HCT116 (cell line): ENCODE measurements at regions not wholly inside any gene's neighbourhood (a gene's known extent, or its start where the extent isn't known, plus 50 kb on each side); places are given as distances from the start of the nearest gene placed in this dataset.

Source experiments
- ATAC-seq: fragments of 200-7000 bp; cut with Tn5 transposase; 2 replicates; pipeline ENCODE4 v1.9.1; 2020; ENCODE audit warnings: mild to moderate bottlenecking, moderate library complexity
- BruUV-seq: library from RNA; stranded (reverse); fragments of 400-500 nt; replicated peaks from 2 replicates; lab custom pipeline; 2021; lab: Mats Ljungman, UMichigan
- CTCF ChIA-PET: fragments of 300-600 bp; sonication (Branson Sonifier 250); formaldehyde crosslinking; loops from one replicate; lab custom pipeline; 2021; ENCODE audit warnings: antibody characterized with exemption; lab: Charles Lee
- POLR2A ChIA-PET: fragments of 300-600, 350-600 bp; sonication (Branson Sonifier 250); formaldehyde crosslinking; loops from one replicate; lab custom pipeline; 2021; ENCODE audit warnings: antibody characterized with exemption; lab: Charles Lee
- RAD21 ChIA-PET, 2 experiments: fragments of 300-600 bp; sonication (Branson Sonifier 250); formaldehyde crosslinking; loops; one replicate each; lab custom pipeline; 2023; ENCODE audit warnings: low total read pairs in 2 of 2; ENCODE audit not compliant: uncharacterized antibody in 2 of 2, unreplicated experiment in 2 of 2, low non-redundant PET in 1 of 2; lab: Charles Lee
- DNase-seq: peaks from one replicate; pipeline ENCODE4 v3.0.0-alpha.2; 2010; ENCODE audit warnings: low read depth, low spot score
- H2AFZ ChIP-seq: fragments of 200-600 bp; shearing (Covaris generic), sonication (generic); 2 replicates; pipeline ENCODE4 v1.6.1; 2017; ENCODE audit warnings: low read depth, mixed run types, mixed read lengths, antibody characterized with exemption, low read length; ENCODE audit not compliant: poor library complexity, severe bottlenecking
- H3K27ac ChIP-seq: 2 replicates; pipeline ENCODE4 v1.5.1; 2012; ENCODE audit warnings: low read depth, low read length
- H3K27me3 ChIP-seq: fragments of 200-600 bp; sonication (generic); 2 replicates; pipeline ENCODE4 v1.6.1; 2016; ENCODE audit warnings: mixed run types, low read length, mixed read lengths; ENCODE audit not compliant: insufficient read depth
- H3K36me3 ChIP-seq, 2 experiments: fragments of 200-500 bp in 1 of 2; fragments of 200-600 bp in 1 of 2; sonication (Bioruptor generic) in 1 of 2; sonication (generic) in 1 of 2; 2 replicates each; pipeline versions ENCODE4 v1.5.1 to v1.6.1; 2014 to 2016; ENCODE audit warnings: low read length in 2 of 2, inconsistent platforms in 1 of 2, mixed read lengths in 1 of 2, mixed run types in 1 of 2; ENCODE audit not compliant: insufficient read depth in 2 of 2, control insufficient read depth in 1 of 2
- H3K4me1 ChIP-seq, 2 experiments: fragments of 200-600 bp in 1 of 2; sonication (generic) in 1 of 2; 2 replicates each; pipeline versions ENCODE4 v1.5.1 to v1.6.1; 2012 to 2017; ENCODE audit warnings: low read length in 2 of 2, inconsistent platforms in 1 of 2, mild to moderate bottlenecking in 1 of 2, mixed read lengths in 1 of 2, mixed run types in 1 of 2, moderate library complexity in 1 of 2; ENCODE audit not compliant: insufficient read depth in 2 of 2, control insufficient read depth in 1 of 2
- H3K4me2 ChIP-seq: fragments of 200-600 bp; sonication (generic); 2 replicates; pipeline ENCODE4 v1.6.1; 2017; ENCODE audit warnings: mixed run types, low read length, mixed read lengths
- H3K4me3 ChIP-seq, 2 experiments: fragments of 200-600 bp in 1 of 2; sonication (generic) in 1 of 2; replicated peaks in 1 of 2; 2 replicates each; pipeline ENCODE4 v1.5.1; 2011 to 2016; ENCODE audit warnings: low read length in 2 of 2, control low read depth in 1 of 2, low read depth in 1 of 2, mild to moderate bottlenecking in 1 of 2, mixed read lengths in 1 of 2, mixed run types in 1 of 2
- H3K79me2 ChIP-seq: fragments of 200-600 bp; sonication (generic); 2 replicates; pipeline ENCODE4 v1.6.1; 2017; ENCODE audit warnings: mild to moderate bottlenecking, mixed run types, low read length, moderate library complexity, mixed read lengths; ENCODE audit not compliant: insufficient read depth
- H3K9ac ChIP-seq: fragments of 200-600 bp; sonication (generic); 2 replicates; pipeline ENCODE4 v1.6.1; 2016; ENCODE audit warnings: low read length, mixed read lengths
- H3K9me2 ChIP-seq: fragments of 200-600 bp; sonication (generic), shearing (Covaris generic); 2 replicates; pipeline ENCODE4 v1.6.1; 2017; ENCODE audit warnings: mixed run types, mild to moderate bottlenecking, moderate library complexity; ENCODE audit not compliant: insufficient read depth
- H3K9me3 ChIP-seq, 2 experiments: fragments of 200-500 bp in 1 of 2; fragments of 200-600 bp in 1 of 2; sonication (Bioruptor generic) in 1 of 2; sonication (generic) in 1 of 2; 2 replicates each; pipeline ENCODE4 v1.6.1; 2014 to 2017; ENCODE audit warnings: low read length in 2 of 2, mixed read lengths in 2 of 2, inconsistent platforms in 1 of 2, low read depth in 1 of 2, mild to moderate bottlenecking in 1 of 2, mixed run types in 1 of 2, moderate library complexity in 1 of 2; ENCODE audit not compliant: control insufficient read depth in 1 of 2, insufficient read depth in 1 of 2
- H4K20me1 ChIP-seq: fragments of 200-600 bp; sonication (generic), shearing (Covaris generic); 2 replicates; pipeline ENCODE4 v1.6.1; 2017; ENCODE audit warnings: mixed run types, mild to moderate bottlenecking, moderate library complexity; ENCODE audit not compliant: insufficient read depth
- CBX3 ChIP-seq: IDR thresholded peaks from 2 replicates; pipeline ENCODE4 v1.6.1; 2012; ENCODE audit warnings: low read depth
- CEBPB ChIP-seq: IDR thresholded peaks from 2 replicates; pipeline ENCODE4 v1.6.1; 2012; ENCODE audit warnings: low read depth
- EGR1 ChIP-seq: IDR thresholded peaks from 2 replicates; pipeline ENCODE4 v1.6.1; 2012; ENCODE audit warnings: low read depth
- ELF1 ChIP-seq: IDR thresholded peaks from 2 replicates; pipeline ENCODE4 v1.6.1; 2012; ENCODE audit warnings: low read depth, borderline replicate concordance
- EZH2 ChIP-seq: fragments of 200-600 bp; sonication (generic); IDR thresholded peaks from 2 replicates; pipeline ENCODE4 v1.6.1; 2017; ENCODE audit warnings: antibody characterized with exemption, mixed run types
- FOSL1 ChIP-seq: IDR thresholded peaks from 2 replicates; pipeline ENCODE4 v1.6.1; 2012; ENCODE audit warnings: low read depth
- JUND ChIP-seq: IDR thresholded peaks from 2 replicates; pipeline ENCODE4 v1.6.1; 2012
- POLR2AphosphoS5 ChIP-seq: IDR thresholded peaks from 2 replicates; pipeline ENCODE4 v1.6.1; 2011; ENCODE audit warnings: mild to moderate bottlenecking, low read depth, low read length, moderate library complexity
- REST ChIP-seq: IDR thresholded peaks from 2 replicates; pipeline ENCODE4 v1.6.1; 2012; ENCODE audit warnings: low read depth
- SP1 ChIP-seq: IDR thresholded peaks from 2 replicates; pipeline ENCODE4 v1.6.1; 2012; ENCODE audit warnings: low read depth
- TCF7L2 ChIP-seq: IDR thresholded peaks from 2 replicates; pipeline ENCODE4 v1.7.0; 2011; ENCODE audit warnings: borderline replicate concordance, inconsistent platforms; ENCODE audit not compliant: insufficient read depth, insufficient read length; ENCODE audit errors: extremely low read depth
- YY1 ChIP-seq: IDR thresholded peaks from 2 replicates; pipeline ENCODE4 v1.6.1; 2011; ENCODE audit warnings: low read length, low read depth, moderate library complexity, mild to moderate bottlenecking; ENCODE audit not compliant: insufficient replicate concordance; ENCODE audit errors: extremely low read depth
- ZBTB33 ChIP-seq: IDR thresholded peaks from 2 replicates; pipeline ENCODE4 v1.6.1; 2011; ENCODE audit warnings: mild to moderate bottlenecking, low read length, moderate library complexity; ENCODE audit not compliant: insufficient replicate concordance; ENCODE audit errors: extremely low read depth
- ZFX ChIP-seq: fragments of 450-650 bp; IDR thresholded peaks from 2 replicates; pipeline ENCODE4 v1.6.1; 2017
- intact Hi-C: fragments of 100-400 bp; cut with micrococcal nuclease; formaldehyde crosslinking; loops from 2 replicates; pipeline ENCODE4 v1.10.0; 2022
- TF ChIP-seq, protein P1 (sequence below): IDR thresholded peaks from 2 replicates; pipeline ENCODE4 v1.6.1; 2012

DNA sequence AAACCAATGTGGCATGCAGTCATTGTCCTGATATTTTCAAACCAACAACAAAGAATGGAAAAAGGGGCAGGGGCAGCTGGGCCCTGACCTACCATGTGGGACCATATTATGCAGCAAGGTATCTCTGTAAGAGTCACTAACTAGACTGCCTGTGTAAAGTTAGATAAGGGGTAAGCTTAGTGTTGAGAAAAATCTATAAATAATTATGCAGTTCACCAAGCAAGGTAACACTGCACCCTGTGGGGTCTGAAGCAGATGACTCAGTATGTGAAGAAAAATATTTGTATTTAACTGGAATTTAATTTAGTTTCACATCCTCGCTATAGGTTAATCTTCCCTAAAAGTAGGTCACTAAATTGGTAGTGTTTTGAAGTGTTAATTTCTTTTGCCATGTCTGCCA lies 99.3 kb downstream of the PPP1R3A start (continued):
- no peak for TF ChIP-seq ZFX
- TF ChIP-seq ZBTB33 = no peak

DNA sequence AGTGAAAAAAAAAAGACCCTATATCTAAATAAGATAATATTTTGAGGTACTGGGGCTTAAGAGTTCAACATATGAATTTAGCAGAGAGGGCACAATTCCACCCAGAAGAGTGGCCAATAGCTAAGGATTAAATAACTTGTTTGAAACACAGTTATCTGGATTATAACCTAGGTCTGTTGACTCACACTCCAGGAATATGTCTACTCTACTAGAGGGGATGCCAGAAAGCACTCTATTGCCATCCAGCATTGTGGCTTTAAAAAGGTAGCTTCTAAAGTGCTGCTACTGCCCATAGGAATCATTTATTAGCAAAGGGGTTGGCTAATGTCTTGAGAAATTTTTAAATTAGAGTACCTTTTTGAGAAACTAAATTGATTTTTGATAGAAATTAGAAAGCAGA lies 102.2 kb downstream of the PPP1R3A start:
- ChIA-PET POLR2A (no interaction called here), RAD21 (no interaction called here), CTCF (no interaction called here)
- no peak for ATAC-seq
- Histone ChIP-seq H3K9ac (no peak overlapping the region), H3K9me3 (no peaks in the 10 kb centered on the region), H3K79me2 (no peaks in the 10 kb centered on the region), H3K9me2 (no peaks in the 10 kb centered on the region), H2AFZ (no peak overlapping the region), H3K4me2 (no peak overlapping the region), H3K36me3 (no peaks in the 10 kb centered on the region), H4K20me1 (no peaks in the 10 kb centered on the region), H3K27ac (no peak overlapping the region), H3K27me3 (no peaks in the 10 kb centered on the region), H3K4me1 (no peaks in the 10 kb centered on the region), H3K4me3 (no peak overlapping the region)
- TF ChIP-seq CEBPB (no peak), EZH2 (no peak), TCF7L2 (no peak), ELF1 (no peak), SP1 (no peak), REST (no peak), POLR2AphosphoS5 (no peak), YY1 (no peak), JUND (no peak), ZFX (no peak), EGR1 (no peak), FOSL1 (no peak), CBX3 (no peak)
- TF ChIP-seq, protein P1, sequence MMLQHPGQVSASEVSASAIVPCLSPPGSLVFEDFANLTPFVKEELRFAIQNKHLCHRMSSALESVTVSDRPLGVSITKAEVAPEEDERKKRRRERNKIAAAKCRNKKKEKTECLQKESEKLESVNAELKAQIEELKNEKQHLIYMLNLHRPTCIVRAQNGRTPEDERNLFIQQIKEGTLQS = no peak
- BruUV-seq = no TSS peak
- DNase-seq = no peak
- intact Hi-C loops = no loop called here
